ENCODE measurements at regions not wholly inside any gene's neighbourhood (a gene's known extent, or its start where the extent isn't known, plus 50 kb on each side); places are given as distances from the start of the nearest gene placed in this dataset.

GRCh38 chr9:71237051-71237450 is 115.6 kb upstream of the TRPM3 start:
- no peak overlapping the region for H3K27ac ChIP-seq
- TF ChIP-seq CTCF (conservative IDR thresholded peaks at IDR 0.05), result no peak

- peak overlapping the region; percentile 79 for H3K27ac ChIP-seq
- TF ChIP-seq CTCF (conservative IDR thresholded peaks at IDR 0.05), result no peak
Observed at GRCh38 chr9:71233646-71234045, 112.2 kb upstream of the TRPM3 start.

- no peak for TF ChIP-seq CTCF (conservative IDR thresholded peaks at IDR 0.05)
- no peak overlapping the region for H3K27ac ChIP-seq
Observed at GRCh38 chr9:71223953-71224538, 102.6 kb upstream of the TRPM3 start.

GRCh38 chr9:71218774-71219173 is 97.4 kb upstream of the TRPM3 start:
- no peak for TF ChIP-seq CTCF (conservative IDR thresholded peaks at IDR 0.05)
- peak overlapping the region; percentile 61 for H3K27ac ChIP-seq

- no peak for TF ChIP-seq CTCF (conservative IDR thresholded peaks at IDR 0.05)
- H3K27ac ChIP-seq, result no peak overlapping the region
Observed at GRCh38 chr9:71213633-71214032, 92.2 kb upstream of the TRPM3 start.

- no peak overlapping the region for H3K27ac ChIP-seq
- TF ChIP-seq CTCF (conservative IDR thresholded peaks at IDR 0.05), result no peak
Observed at GRCh38 chr9:71210326-71210725, 88.9 kb upstream of the TRPM3 start.

GRCh38 chr9:71209890-71210289 is 88.5 kb upstream of the TRPM3 start:
- TF ChIP-seq CTCF (conservative IDR thresholded peaks at IDR 0.05), result no peak
- H3K27ac ChIP-seq, result no peak overlapping the region
